ENCODE measurements at regions not wholly inside any gene's neighbourhood (a gene's known extent, or its start where the extent isn't known, plus 50 kb on each side); places are given as distances from the start of the nearest gene placed in this dataset.
"Not testable (repeated sequence)": the region's sequence is repeated elsewhere in the genome, so short reads cannot be mapped to it uniquely, and the experiment has no call there.

- DNase-seq = no peak
- Mint-ChIP-seq H3K4me1 (no peaks in the 10 kb centered on the region), H3K4me3 (no peak overlapping the region), H3K36me3 (no peaks in the 10 kb centered on the region), H3K27ac (no peak overlapping the region), H3K27me3 (peaks cover 3% of the 10 kb centered on the region), H3K9me3 (no peaks in the 10 kb centered on the region)
Measured at GRCh38 chr20:50360921-50361320, 149.3 kb upstream of the PTPN1 start.

DNA sequence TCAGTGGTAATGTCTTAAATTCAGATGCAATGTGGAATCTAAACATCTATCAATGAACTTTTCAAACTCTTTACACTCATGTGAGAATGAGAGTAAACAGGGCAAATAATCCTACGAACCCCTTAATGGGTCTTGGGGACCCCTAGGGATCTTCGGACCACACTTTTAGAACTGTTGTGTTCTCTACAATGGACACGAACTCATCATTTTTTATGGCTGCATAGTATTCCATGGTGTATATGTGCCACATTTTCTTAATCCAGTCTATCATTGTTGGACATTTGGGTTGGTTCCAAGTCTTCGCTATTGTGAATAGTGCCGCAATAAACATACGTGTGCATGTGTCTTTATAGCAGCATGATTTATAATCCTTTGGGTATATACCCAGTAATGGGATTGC lies 148.0 kb upstream of the PTPN1 start:
- H3K36me3 Mint-ChIP-seq, H3K27ac Mint-ChIP-seq, H3K4me1 Mint-ChIP-seq, H3K9me3 Mint-ChIP-seq, H3K4me3 Mint-ChIP-seq, DNase-seq, H3K27me3 Mint-ChIP-seq: not testable (repeated sequence)

DNA sequence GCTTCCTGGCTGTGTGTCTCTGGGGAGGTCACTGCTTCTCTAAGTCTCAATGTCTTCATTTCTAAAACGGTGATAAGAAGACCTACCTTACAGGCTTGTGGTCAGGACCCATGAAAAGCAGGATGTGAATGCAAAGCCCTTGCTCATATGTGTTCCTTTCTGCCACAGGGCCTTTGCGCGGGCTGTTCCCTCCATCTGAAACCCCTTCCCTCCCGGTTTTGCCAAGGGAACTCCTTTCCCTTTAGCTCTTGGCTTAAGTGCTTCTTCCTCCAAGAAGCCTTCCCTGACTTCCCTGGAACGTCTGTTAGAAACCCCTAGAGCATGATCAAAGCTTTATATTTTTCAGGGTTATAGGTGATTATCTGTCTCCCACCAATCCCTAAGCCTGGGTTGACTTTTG lies 147.2 kb upstream of the PTPN1 start:
- Mint-ChIP-seq H3K4me3 (no peak overlapping the region), H3K27me3 (peaks cover 12% of the 10 kb centered on the region), H3K4me1 (peaks cover 3% of the 10 kb centered on the region), H3K27ac (no peak overlapping the region), H3K9me3 (no peaks in the 10 kb centered on the region), H3K36me3 (no peaks in the 10 kb centered on the region)
- DNase-seq = no peak

DNA sequence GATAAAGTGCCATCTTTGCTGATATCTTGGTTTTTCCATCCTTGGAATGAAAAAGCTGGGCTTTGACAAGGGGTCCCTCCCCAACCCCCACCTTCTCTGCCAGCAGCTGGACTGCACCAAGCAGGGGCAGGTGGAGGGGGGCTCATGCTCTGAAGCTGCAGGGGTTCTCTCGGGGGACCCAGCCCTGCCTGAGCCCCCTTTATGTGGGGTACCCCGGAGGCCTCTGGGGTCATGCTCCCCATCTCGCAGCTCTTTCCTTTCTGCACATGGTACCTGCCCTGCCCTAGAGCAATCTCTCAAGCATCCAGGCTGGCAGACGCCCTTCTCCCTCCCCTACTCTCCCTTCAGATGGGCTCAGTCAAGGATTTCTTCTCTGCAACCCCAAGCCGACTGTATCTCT lies 146.7 kb upstream of the PTPN1 start:
- H3K4me3 Mint-ChIP-seq = no peak overlapping the region
- H3K4me1 Mint-ChIP-seq = peaks cover 3% of the 10 kb centered on the region
- no peaks in the 10 kb centered on the region for H3K36me3 Mint-ChIP-seq
- peaks cover 14% of the 10 kb centered on the region for H3K27me3 Mint-ChIP-seq
- H3K9me3 Mint-ChIP-seq = no peaks in the 10 kb centered on the region
- DNase-seq = no peak
- no peak overlapping the region for H3K27ac Mint-ChIP-seq

- no peaks in the 10 kb centered on the region for H3K9me3 Mint-ChIP-seq
- H3K36me3 Mint-ChIP-seq = no peaks in the 10 kb centered on the region
- no peak overlapping the region for H3K4me3 Mint-ChIP-seq
- H3K4me1 Mint-ChIP-seq = peaks cover 3% of the 10 kb centered on the region
- DNase-seq = no peak
- H3K27me3 Mint-ChIP-seq = peaks cover 14% of the 10 kb centered on the region
- no peak overlapping the region for H3K27ac Mint-ChIP-seq
Measured at GRCh38 chr20:50364542-50364941, 145.6 kb upstream of the PTPN1 start.

DNA sequence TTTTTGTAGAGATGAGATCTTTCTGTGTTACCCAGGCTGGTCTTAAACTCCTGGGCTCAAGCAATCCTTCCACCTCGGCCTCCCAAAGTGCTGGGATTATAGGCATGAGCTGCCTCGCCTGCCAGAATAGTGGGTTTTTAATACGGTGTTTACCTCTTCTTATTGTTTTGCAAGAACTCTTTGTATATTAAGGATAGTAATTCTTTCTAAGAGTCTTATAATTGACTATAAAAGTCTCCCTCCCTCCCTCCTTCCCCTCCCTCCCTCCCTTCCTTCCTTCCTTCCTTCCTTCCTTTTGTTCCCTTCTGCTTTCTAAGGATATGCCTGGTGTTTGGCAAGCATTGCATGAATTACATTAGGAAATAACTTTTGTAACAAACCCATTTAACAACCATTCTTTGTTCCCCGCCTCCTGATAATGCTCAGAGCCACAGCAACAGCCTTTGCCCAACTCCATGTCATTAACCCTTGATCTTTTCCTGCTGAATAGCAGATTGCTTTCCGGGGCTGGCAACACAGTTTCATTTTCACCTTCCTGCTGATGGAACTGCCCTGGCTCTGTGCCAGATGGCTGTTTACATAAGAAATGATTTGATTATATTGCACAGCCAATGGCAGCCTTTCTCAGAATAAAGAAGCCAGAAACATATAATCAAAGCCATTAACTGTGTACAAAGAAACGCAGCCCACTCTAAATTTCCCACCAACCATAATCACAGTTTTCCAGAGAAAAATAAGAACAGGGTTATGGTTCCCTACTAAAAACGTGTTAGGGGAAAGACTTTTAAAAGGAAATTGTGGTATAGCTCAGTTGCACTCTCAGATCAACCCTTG lies 143.7 kb upstream of the PTPN1 start:
- no peak for DNase-seq
- H3K27ac Mint-ChIP-seq = no peak overlapping the region
- peaks cover 3% of the 10 kb centered on the region for H3K4me1 Mint-ChIP-seq
- no peaks in the 10 kb centered on the region for H3K9me3 Mint-ChIP-seq
- H3K27me3 Mint-ChIP-seq = peaks cover 14% of the 10 kb centered on the region
- H3K36me3 Mint-ChIP-seq = no peaks in the 10 kb centered on the region
- no peak overlapping the region for H3K4me3 Mint-ChIP-seq

DNA sequence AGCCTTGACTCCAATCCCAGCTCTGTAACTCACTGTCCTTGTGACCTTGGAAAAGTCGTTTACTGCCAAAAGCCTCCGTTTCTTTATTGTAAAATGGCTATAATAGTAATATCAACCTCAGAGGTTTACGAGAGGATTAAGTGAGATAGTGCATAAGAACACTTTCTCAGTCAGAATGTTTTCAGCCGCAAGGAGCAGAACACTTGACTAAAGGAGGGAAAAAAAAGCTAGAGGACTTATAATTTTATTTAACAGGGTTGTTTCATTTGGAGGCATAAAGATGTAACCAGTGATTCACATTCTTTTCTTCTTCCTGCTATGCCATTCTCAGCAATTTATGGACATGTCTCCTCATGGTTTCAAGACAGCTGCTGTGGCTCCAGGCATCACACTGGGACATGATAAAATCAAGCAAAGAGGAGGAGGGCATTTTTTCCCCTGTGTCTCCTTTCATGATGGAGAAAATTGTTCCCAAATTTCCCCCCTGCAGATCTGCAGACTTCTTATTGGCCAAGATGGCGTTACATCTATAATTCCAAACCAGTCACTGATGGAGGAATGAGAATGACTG lies 143.0 kb upstream of the PTPN1 start:
- no peak for DNase-seq
- H3K36me3 Mint-ChIP-seq = no peaks in the 10 kb centered on the region
- H3K4me1 Mint-ChIP-seq = peaks cover 3% of the 10 kb centered on the region

DNA sequence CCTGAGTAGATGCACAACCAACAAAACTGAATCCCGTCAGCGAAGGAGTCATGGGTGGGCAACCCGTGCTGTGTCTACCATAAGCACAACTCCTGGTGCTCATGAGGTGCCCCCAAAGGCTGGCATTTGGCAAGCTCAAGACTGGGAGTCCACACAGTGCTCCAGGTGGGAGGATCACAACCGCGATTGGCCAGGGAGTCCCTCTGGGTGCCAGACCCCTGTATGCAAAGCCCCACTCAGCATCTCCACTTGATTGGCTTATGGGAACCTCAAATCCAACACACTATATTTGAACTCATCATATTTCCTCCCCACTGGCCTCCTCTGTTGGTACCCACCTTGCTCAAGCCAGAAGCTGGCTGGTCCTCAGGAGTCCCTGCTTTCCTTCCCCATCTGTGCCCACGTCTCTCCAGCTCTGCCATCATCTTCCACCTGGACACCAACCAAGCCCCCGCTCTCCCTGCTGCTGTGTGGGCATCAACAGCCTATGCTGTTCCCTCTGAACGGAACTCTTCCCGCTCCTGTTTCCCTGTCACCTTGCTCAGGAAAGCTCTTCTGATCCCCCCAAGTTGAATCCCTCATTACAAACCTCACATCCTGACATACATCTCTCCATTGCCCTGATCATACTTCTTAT lies 142.3 kb upstream of the PTPN1 start:
- peaks cover 14% of the 10 kb centered on the region for H3K27me3 Mint-ChIP-seq
- no peak for DNase-seq
- peaks cover 3% of the 10 kb centered on the region for H3K4me1 Mint-ChIP-seq
- H3K27ac Mint-ChIP-seq = no peak overlapping the region
- no peaks in the 10 kb centered on the region for H3K36me3 Mint-ChIP-seq
- no peak overlapping the region for H3K4me3 Mint-ChIP-seq
- H3K9me3 Mint-ChIP-seq = no peaks in the 10 kb centered on the region

More for the DNA sequence above, 143.0 kb upstream of the PTPN1 start:
- Mint-ChIP-seq H3K27ac (no peak overlapping the region), H3K27me3 (peaks cover 14% of the 10 kb centered on the region), H3K4me3 (no peak overlapping the region), H3K9me3 (no peaks in the 10 kb centered on the region)

DNA sequence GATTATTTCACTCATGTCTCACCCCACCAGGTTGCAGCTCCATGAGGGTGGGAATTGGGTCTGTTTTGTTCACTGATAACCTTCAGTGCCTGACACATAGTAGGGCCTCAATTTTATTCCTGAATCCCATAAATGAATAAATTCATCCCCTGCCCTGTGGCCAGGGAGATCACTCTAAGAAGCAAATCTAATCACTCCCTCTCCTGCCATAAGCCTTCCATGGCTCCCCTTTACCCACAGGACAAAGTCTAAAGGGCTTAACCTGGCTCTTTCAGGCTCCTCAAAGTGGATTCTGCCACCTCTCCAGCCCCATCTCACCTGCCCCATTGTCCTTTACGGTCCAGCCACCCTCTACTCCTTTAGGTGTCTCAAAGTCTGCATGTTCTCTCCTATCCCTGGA lies 141.8 kb upstream of the PTPN1 start:
- Mint-ChIP-seq H3K27me3 (peaks cover 14% of the 10 kb centered on the region), H3K4me3 (no peak overlapping the region), H3K4me1 (peaks cover 3% of the 10 kb centered on the region), H3K9me3 (no peaks in the 10 kb centered on the region), H3K36me3 (no peaks in the 10 kb centered on the region), H3K27ac (no peak overlapping the region)
- DNase-seq = no peak

DNA sequence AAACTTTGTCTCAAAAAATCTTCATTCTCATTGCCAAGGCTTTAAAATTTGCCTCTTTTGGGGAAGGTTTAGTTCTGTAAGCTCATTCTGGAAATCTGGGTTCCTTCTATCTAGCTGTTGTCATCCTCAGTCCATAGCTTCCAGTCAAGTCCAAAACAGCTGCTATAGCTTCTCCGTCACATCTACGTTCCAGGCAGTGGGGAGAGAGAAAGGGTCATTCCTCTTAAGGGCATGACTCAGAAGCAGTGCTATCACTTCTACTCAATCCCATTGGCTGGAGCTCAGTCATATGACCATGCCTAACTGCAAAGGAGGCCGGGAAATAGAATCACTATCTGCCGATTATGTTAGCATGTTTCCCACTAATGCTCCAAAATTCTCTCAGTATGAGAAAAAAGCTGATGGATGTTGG lies 141.4 kb upstream of the PTPN1 start:
- peaks cover 3% of the 10 kb centered on the region for H3K4me1 Mint-ChIP-seq
- no peak for DNase-seq

GRCh38 chr20:50369225-50370035 lies 140.8 kb upstream of the PTPN1 start:
- H3K4me3 Mint-ChIP-seq = no peak overlapping the region
- H3K9me3 Mint-ChIP-seq = no peaks in the 10 kb centered on the region
- peaks cover 11% of the 10 kb centered on the region for H3K27me3 Mint-ChIP-seq
- no peak for DNase-seq
- no peaks in the 10 kb centered on the region for H3K36me3 Mint-ChIP-seq
- H3K4me1 Mint-ChIP-seq = peaks cover 3% of the 10 kb centered on the region
- no peak overlapping the region for H3K27ac Mint-ChIP-seq

More for the DNA sequence above, 141.4 kb upstream of the PTPN1 start:
- no peaks in the 10 kb centered on the region for H3K9me3 Mint-ChIP-seq
- H3K27ac Mint-ChIP-seq = no peak overlapping the region
- no peak overlapping the region for H3K4me3 Mint-ChIP-seq
- H3K27me3 Mint-ChIP-seq = peaks cover 12% of the 10 kb centered on the region
- no peaks in the 10 kb centered on the region for H3K36me3 Mint-ChIP-seq

- Mint-ChIP-seq H3K27me3 (peaks cover 11% of the 10 kb centered on the region), H3K4me1 (peaks cover 3% of the 10 kb centered on the region), H3K36me3 (no peaks in the 10 kb centered on the region), H3K4me3 (no peak overlapping the region), H3K27ac (no peak overlapping the region), H3K9me3 (no peaks in the 10 kb centered on the region)
- DNase-seq = no peak
Measured at GRCh38 chr20:50370036-50370566, 140.1 kb upstream of the PTPN1 start.

DNA sequence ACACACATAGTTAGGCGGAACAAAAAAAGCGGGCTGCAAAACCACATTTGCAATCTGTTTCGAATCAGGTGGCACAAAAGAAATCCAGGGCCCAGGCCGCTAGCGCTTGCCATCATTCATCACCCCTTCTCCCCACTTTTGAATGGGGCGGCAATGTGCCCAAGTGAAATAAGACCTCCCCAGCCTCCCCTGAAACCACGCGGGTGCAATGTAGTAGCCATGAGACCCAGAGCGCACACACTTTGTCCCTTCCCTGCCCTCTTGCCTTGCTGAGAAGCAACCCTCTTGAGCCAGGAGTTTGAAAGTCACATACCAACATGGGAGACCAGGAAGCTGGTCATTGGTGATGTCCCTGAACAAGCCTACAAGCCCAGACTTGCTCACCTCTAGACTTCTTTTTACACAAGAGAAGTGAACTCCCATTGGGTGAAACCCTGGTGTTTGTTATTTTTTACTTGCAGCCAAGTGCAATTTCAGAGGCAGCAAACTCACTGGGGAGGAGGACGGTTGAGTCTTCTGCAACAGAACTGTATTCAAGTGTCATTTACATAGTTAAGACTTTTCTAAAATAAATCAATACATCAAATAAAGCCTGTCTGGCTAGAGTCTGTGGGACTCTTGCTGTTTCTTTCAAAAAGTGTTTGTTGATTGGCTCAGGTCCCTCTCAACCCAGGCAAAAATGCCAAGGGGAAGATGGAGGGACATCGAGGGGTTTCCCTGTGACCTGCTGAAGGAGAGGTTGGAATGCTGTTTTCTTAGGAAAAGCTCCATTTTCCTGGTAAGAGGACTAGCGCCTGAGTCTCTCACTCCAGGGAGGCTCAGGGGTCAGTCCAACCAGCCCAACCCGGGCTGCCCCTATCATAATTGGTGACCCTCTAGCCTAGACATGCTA lies 138.1 kb upstream of the PTPN1 start:
- DNase-seq = no peak
- Mint-ChIP-seq H3K27ac (no peak overlapping the region), H3K9me3 (no peaks in the 10 kb centered on the region), H3K4me1 (no peaks in the 10 kb centered on the region), H3K27me3 (peaks cover 5% of the 10 kb centered on the region), H3K4me3 (no peak overlapping the region), H3K36me3 (no peaks in the 10 kb centered on the region)

DNA sequence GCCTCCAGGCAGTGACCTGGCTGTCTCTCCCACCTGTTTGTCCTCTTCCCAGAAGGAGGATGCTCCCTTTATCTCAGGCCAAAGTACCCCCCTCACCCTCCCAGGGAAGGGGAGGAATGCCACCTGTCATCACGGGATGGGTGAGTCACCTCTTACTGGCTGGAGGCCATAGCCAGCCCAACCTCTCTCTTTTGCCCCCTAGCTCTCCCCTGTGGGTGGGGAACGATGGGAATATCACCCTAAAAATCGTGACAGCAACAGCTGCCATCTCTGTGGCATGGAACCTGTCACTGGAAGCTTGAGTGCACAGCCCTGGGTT lies 137.5 kb upstream of the PTPN1 start:
- H3K9me3 Mint-ChIP-seq = no peaks in the 10 kb centered on the region
- no peaks in the 10 kb centered on the region for H3K4me1 Mint-ChIP-seq
- H3K36me3 Mint-ChIP-seq = no peaks in the 10 kb centered on the region
- H3K4me3 Mint-ChIP-seq = no peak overlapping the region
- peaks cover 5% of the 10 kb centered on the region for H3K27me3 Mint-ChIP-seq
- H3K27ac Mint-ChIP-seq = no peak overlapping the region
- no peak for DNase-seq
